AG04449 (cell line): ENCODE measurements at regions not wholly inside any gene's neighbourhood (a gene's known extent, or its start where the extent isn't known, plus 50 kb on each side); places are given as distances from the start of the nearest gene placed in this dataset.

Experiments used
- CTCF ChIA-PET: fragments of 350-600 bp; formaldehyde crosslinking; extraction: SDS; loops from one replicate; lab custom pipeline; 2021; ENCODE audit warnings: antibody characterized with exemption; lab: Yijun Ruan, JAX
- POLR2A ChIA-PET: fragments of 400-600, 350-600 bp; formaldehyde crosslinking; extraction: SDS; loops from one replicate; lab custom pipeline; 2020; ENCODE audit warnings: antibody characterized with exemption, inconsistent platforms; lab: Yijun Ruan, JAX
- DNase-seq: peaks from one replicate; pipeline ENCODE4 v3.0.0-alpha.2; 2010; ENCODE audit warnings: low read depth, low spot score
- H3K4me3 ChIP-seq: 2 replicates; pipeline ENCODE4 v1.5.1; 2011; ENCODE audit warnings: low read depth, mild to moderate bottlenecking, control low read depth, low read length
- TF ChIP-seq, protein P1 (sequence below): IDR thresholded peaks from one replicate; pipeline ENCODE4 v1.5.1; 2011; ENCODE audit warnings: mild to moderate bottlenecking, moderate library complexity, low read length, control low read depth, inconsistent platforms; ENCODE audit not compliant: insufficient read depth; ENCODE audit errors: missing control alignments

DNA sequence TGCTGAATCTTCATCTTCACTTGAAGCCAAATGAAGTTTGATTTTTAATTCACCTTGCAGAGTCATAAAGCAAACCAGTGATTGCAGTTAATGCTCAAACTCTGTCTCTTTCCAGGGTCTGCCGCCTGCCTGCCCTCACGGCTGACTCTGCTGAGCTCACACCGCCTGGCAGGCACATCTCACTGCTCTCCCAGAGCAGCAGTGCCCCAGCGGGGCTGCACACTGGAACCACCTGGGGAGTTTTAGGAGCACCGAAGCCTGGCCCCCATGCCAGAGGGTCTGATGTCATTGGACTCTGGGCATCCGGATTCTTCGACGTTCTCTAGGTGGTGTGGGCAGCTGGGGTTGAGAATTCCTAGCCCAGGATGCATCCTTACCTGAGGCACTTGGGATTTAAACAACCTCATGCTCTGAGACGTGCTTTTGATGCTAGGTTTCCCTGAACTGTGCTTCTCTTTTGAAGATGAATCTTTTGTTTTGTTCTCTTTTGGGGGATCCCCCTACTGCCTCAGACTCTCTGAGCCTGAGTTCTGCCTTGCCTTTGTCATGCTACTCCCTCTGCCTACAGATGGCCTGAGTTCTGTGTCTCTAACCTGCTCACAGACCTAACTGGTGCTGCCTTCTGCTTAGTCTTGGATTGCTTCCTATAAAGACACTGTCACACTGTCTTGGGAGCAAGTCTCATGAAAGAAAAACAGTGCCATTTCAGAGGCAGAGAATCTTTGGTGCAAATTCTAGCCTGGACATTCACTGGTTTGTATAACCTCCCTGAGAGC lies 438.1 kb upstream of the CCL2 start:
- POLR2A ChIA-PET, result no interaction called here
- CTCF ChIA-PET, result no interaction called here
- TF ChIP-seq, protein P1, sequence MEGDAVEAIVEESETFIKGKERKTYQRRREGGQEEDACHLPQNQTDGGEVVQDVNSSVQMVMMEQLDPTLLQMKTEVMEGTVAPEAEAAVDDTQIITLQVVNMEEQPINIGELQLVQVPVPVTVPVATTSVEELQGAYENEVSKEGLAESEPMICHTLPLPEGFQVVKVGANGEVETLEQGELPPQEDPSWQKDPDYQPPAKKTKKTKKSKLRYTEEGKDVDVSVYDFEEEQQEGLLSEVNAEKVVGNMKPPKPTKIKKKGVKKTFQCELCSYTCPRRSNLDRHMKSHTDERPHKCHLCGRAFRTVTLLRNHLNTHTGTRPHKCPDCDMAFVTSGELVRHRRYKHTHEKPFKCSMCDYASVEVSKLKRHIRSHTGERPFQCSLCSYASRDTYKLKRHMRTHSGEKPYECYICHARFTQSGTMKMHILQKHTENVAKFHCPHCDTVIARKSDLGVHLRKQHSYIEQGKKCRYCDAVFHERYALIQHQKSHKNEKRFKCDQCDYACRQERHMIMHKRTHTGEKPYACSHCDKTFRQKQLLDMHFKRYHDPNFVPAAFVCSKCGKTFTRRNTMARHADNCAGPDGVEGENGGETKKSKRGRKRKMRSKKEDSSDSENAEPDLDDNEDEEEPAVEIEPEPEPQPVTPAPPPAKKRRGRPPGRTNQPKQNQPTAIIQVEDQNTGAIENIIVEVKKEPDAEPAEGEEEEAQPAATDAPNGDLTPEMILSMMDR, result no peak
- DNase-seq, result no peak
- H3K4me3 ChIP-seq, result no peak overlapping the region

DNA sequence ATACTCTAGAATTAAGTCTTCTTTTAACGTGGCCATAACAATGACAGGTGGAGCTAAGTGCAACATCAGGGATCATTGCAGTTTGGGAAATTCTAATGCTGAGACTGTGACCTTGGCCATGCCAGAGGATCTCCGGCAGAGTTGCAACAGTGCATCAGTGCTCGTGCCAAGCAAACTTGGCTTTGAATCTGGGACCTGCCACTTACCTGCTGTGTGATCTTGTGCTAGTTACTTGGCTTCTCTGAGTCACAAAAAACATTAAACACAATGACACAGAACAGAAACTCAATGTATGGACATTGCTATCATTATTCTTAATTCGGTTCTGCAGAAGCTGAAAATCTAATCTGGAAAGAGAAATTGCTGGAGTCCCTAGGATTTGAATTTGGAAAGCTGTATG lies 435.5 kb upstream of the CCL2 start:
- no peak overlapping the region for H3K4me3 ChIP-seq
- CTCF ChIA-PET, result no interaction called here
- TF ChIP-seq, protein P1, result no peak
- no peak for DNase-seq
- POLR2A ChIA-PET, result no interaction called here

GRCh38 chr17:33832262-33832661 lies 422.8 kb upstream of the CCL2 start:
- H3K4me3 ChIP-seq, result no peak overlapping the region
- CTCF ChIA-PET, result no interaction called here
- no peak for DNase-seq
- POLR2A ChIA-PET, result no interaction called here
- TF ChIP-seq, protein P1, result no peak

DNA sequence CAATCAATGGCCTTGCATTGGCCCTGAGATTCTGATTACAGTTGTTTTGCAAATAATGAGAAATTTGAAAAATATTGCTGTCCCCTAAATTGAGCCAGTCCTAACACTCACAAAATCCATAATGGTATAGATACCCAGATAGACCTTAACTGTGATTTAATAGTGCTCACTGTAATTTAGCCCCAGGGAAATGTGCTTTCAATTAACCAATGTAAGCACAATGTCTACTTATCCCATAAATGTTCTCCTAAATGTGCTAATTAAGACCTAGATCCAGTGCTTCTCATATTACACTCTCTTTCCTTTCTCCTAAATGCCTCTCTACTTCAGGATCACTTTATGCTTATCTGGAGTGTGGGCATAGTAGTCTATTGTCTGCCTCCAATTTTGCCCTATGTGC lies 417.8 kb upstream of the CCL2 start:
- no peak overlapping the region for H3K4me3 ChIP-seq
- ChIA-PET POLR2A (no interaction called here), CTCF (no interaction called here)
- DNase-seq, result no peak
- TF ChIP-seq, protein P1, result no peak

GRCh38 chr17:33838281-33838680 lies 416.8 kb upstream of the CCL2 start:
- H3K4me3 ChIP-seq, result no peak overlapping the region
- DNase-seq, result no peak
- ChIA-PET CTCF (no interaction called here), POLR2A (no interaction called here)
- TF ChIP-seq, protein P1, result no peak

- TF ChIP-seq, protein P1, result no peak
- H3K4me3 ChIP-seq, result no peak overlapping the region
- DNase-seq, result no peak
- ChIA-PET CTCF (no interaction called here), POLR2A (no interaction called here)
Observed at GRCh38 chr17:33847900-33848299, 407.2 kb upstream of the CCL2 start.
